ENCODE measurements at regions not wholly inside any gene's neighbourhood (a gene's known extent, or its start where the extent isn't known, plus 50 kb on each side); places are given as distances from the start of the nearest gene placed in this dataset.

- Histone ChIP-seq H3K4me3 (no peak overlapping the region), H3K9me3 (no peaks in the 10 kb centered on the region), H3K4me1 (no peaks in the 10 kb centered on the region), H3K36me3 (no peaks in the 10 kb centered on the region), H3K27me3 (no peaks in the 10 kb centered on the region), H3K27ac (no peak overlapping the region)
- TF ChIP-seq POLR2AphosphoS5 (IDR thresholded peaks at IDR 0.05) (no peak), CTCF (IDR thresholded peaks at IDR 0.05) (no peak), EP300 (IDR thresholded peaks at IDR 0.05) (no peak), POLR2A (IDR thresholded peaks at IDR 0.05) (no peak)
- WGBS, result 91% methylated on average over 7 of the region's 7 CpGs
- no peak for DNase-seq (ENCODE audit: low spot score in 2 of 2)
These were observed 471.5 kb downstream of the EIPR1 start for GRCh38 chr2:2906091-2906490.

GRCh38 chr2:2904721-2905350, 472.8 kb downstream of the EIPR1 start:
- Histone ChIP-seq H3K27ac (no peak overlapping the region), H3K27me3 (no peaks in the 10 kb centered on the region), H3K4me3 (no peak overlapping the region), H3K36me3 (no peaks in the 10 kb centered on the region), H3K9me3 (no peaks in the 10 kb centered on the region), H3K4me1 (no peaks in the 10 kb centered on the region)
- DNase-seq (ENCODE audit: low spot score in 2 of 2), result no peak
- WGBS, result 87% methylated on average over 15 of the region's 16 CpGs
- TF ChIP-seq POLR2A (IDR thresholded peaks at IDR 0.05) (no peak), POLR2AphosphoS5 (IDR thresholded peaks at IDR 0.05) (no peak), CTCF (IDR thresholded peaks at IDR 0.05) (no peak)

GRCh38 chr2:2902547-2903281, 474.9 kb downstream of the EIPR1 start:
- 83% methylated on average over 8 of the region's 8 CpGs for WGBS
- H3K27ac ChIP-seq, result no peak overlapping the region
- no peak overlapping the region for H3K4me3 ChIP-seq
- H3K4me1 ChIP-seq, result no peaks in the 10 kb centered on the region
- H3K9me3 ChIP-seq, result no peaks in the 10 kb centered on the region
- no peaks in the 10 kb centered on the region for H3K27me3 ChIP-seq
- DNase-seq (ENCODE audit: low spot score in 2 of 2), result no peak
- H3K36me3 ChIP-seq, result no peaks in the 10 kb centered on the region
- no peak for TF ChIP-seq EP300 (IDR thresholded peaks at IDR 0.05)
- TF ChIP-seq POLR2A (IDR thresholded peaks at IDR 0.05), result no peak
- no peak for TF ChIP-seq POLR2AphosphoS5 (IDR thresholded peaks at IDR 0.05)
- TF ChIP-seq CTCF (IDR thresholded peaks at IDR 0.05), result no peak

GRCh38 chr2:2901384-2902345, 476.0 kb downstream of the EIPR1 start:
- Histone ChIP-seq H3K9me3 (no peaks in the 10 kb centered on the region), H3K4me1 (no peaks in the 10 kb centered on the region), H3K36me3 (no peaks in the 10 kb centered on the region), H3K4me3 (no peak overlapping the region), H3K27ac (no peak overlapping the region), H3K27me3 (no peaks in the 10 kb centered on the region)
- WGBS, result 57% methylated on average over 13 of the region's 13 CpGs
- no peak for TF ChIP-seq POLR2AphosphoS5 (IDR thresholded peaks at IDR 0.05)
- no peak for TF ChIP-seq EP300 (IDR thresholded peaks at IDR 0.05)
- no peak for TF ChIP-seq POLR2A (IDR thresholded peaks at IDR 0.05)
- no peak for TF ChIP-seq CTCF (IDR thresholded peaks at IDR 0.05)
- DNase-seq (ENCODE audit: low spot score in 2 of 2), result no peak

GRCh38 chr2:2899826-2900225, 477.8 kb downstream of the EIPR1 start:
- H3K27ac ChIP-seq, result no peak overlapping the region
- H3K27me3 ChIP-seq, result no peaks in the 10 kb centered on the region
- H3K9me3 ChIP-seq, result no peaks in the 10 kb centered on the region
- H3K4me1 ChIP-seq, result no peaks in the 10 kb centered on the region
- no peak for DNase-seq (ENCODE audit: low spot score in 2 of 2)
- H3K36me3 ChIP-seq, result no peaks in the 10 kb centered on the region
- H3K4me3 ChIP-seq, result no peak overlapping the region
- 29% methylated on average over 4 of the region's 4 CpGs for WGBS
- TF ChIP-seq POLR2A (IDR thresholded peaks at IDR 0.05) (no peak), POLR2AphosphoS5 (IDR thresholded peaks at IDR 0.05) (no peak), EP300 (IDR thresholded peaks at IDR 0.05) (no peak), CTCF (IDR thresholded peaks at IDR 0.05) (no peak)

Data from suprapubic skin (tissue), 4 donors.